H1 (cell line): ENCODE measurements at regions not wholly inside any gene's neighbourhood (a gene's known extent, or its start where the extent isn't known, plus 50 kb on each side); places are given as distances from the start of the nearest gene placed in this dataset.

Source experiments
- SP2 ChIP-seq: IDR thresholded peaks from 2 replicates; pipeline ENCODE4 v1.6.1; 2012; ENCODE audit warnings: mild to moderate bottlenecking, low read length, inconsistent platforms
- TAF1 ChIP-seq: IDR thresholded peaks from 2 replicates; pipeline ENCODE4 v1.6.1; 2011; ENCODE audit warnings: mild to moderate bottlenecking, low read depth, low read length

DNA sequence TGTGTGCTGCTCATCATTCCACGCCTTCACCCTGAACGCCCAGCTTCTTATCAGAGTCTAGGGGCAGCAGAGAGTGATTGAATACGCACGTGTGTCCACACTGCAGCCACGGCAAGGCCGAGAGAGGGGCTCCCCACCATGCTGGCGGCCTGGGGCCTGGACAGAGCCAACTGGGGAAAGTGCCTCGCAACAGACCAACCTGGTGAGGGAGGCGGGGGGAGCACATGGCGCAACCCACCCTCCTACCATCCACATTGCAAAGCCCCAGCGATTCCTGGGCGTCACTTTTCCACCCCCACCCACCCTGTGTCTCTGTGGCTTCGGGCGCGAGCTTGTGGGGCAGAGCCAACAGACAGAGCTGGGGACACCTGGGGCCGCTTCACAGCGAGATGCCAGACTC, 66.4 kb upstream of the DUSP22 start (continued):
- no peak for TF ChIP-seq TAF1
- no peak for TF ChIP-seq SP2
